Tibial artery (tissue), 4 donors: ENCODE measurements at regions not wholly inside any gene's neighbourhood (a gene's known extent, or its start where the extent isn't known, plus 50 kb on each side); places are given as distances from the start of the nearest gene placed in this dataset.
A peak's percentile ranks its signal among the peaks of the same experiment; 100 is the strongest.

Experiments
- DNase-seq, 2 donors: peaks; one replicate each; pipeline ENCODE4 v3.0.0-alpha.2; 2019
- H3K27ac ChIP-seq, 2 donors: fragments of 200-600 bp; sonication (generic) in 1 of 2; 1 replicate in 1 of 2; 2 replicates in 1 of 2; pipeline ENCODE4 v1.5.1; 2018 to 2019; ENCODE audit warnings: mild to moderate bottlenecking in 1 of 2
- H3K27me3 ChIP-seq, 2 donors: fragments of 200-600 bp; sonication (generic) in 1 of 2; one replicate each; pipeline versions ENCODE4 v1.5.1 to v1.6.0; 2016 to 2019
- H3K36me3 ChIP-seq, 3 donors: fragments of 200-600 bp; sonication (generic) in 2 of 3; one replicate each; pipeline ENCODE4 v1.5.1; 2016 to 2019; ENCODE audit warnings: mild to moderate bottlenecking in 2 of 3
- H3K4me1 ChIP-seq, 4 donors: fragments of 200-600 bp; sonication (generic) in 2 of 4; 1 replicate in 3 of 4; 2 replicates in 1 of 4; pipeline ENCODE4 v1.5.1; 2016 to 2019
- H3K4me3 ChIP-seq, 2 donors: fragments of 200-600 bp; sonication (generic) in 1 of 2; 1 replicate in 1 of 2; 2 replicates in 1 of 2; pipeline ENCODE4 v1.5.1; 2018 to 2019; ENCODE audit warnings: mild to moderate bottlenecking in 2 of 2
- H3K9me3 ChIP-seq, 3 donors: fragments of 200-600 bp; sonication (generic) in 1 of 3; one replicate each; pipeline ENCODE4 v1.5.1; 2016 to 2019
- CTCF ChIP-seq, 2 experiments: fragments of 200-600 bp in 1 of 2; fragments of 450-650 bp in 1 of 2; IDR thresholded peaks; one replicate each; pipeline ENCODE4 v1.5.1; 2017 to 2019; ENCODE audit warnings: antibody characterized with exemption in 2 of 2, mild to moderate bottlenecking in 1 of 2, moderate library complexity in 1 of 2
- intact Hi-C: fragments of 100-400 bp; cut with DNase I; formaldehyde crosslinking; loops from one replicate; pipeline ENCODE4 v1.15.0; 2023; ENCODE audit warnings: low total_unique reads

- Histone ChIP-seq H3K9me3 (no peaks in the 10 kb centered on the region), H3K27ac (no peak overlapping the region), H3K27me3 (peaks cover 0 to 11% of the 10 kb centered on the region in 2 donors), H3K36me3 (no peaks in the 10 kb centered on the region), H3K4me1 (no peaks in the 10 kb centered on the region), H3K4me3 (no peak overlapping the region)
- intact Hi-C loops, result no loop called here
- DNase-seq, result peak in 1 of 2 donors; percentile 28
- TF ChIP-seq CTCF (IDR thresholded peaks at IDR 0.05), result no peak
Observed at GRCh38 chr5:133698259-133698554, 85.9 kb upstream of the FSTL4 start.

GRCh38 chr5:133697536-133698258, 85.4 kb upstream of the FSTL4 start:
- no peak for TF ChIP-seq CTCF (IDR thresholded peaks at IDR 0.05)
- no peak overlapping the region for H3K4me3 ChIP-seq
- DNase-seq, result peak in 1 of 2 donors; percentile 35
- H3K4me1 ChIP-seq, result no peaks in the 10 kb centered on the region
- no peaks in the 10 kb centered on the region for H3K9me3 ChIP-seq
- intact Hi-C loops, result no loop called here
- H3K27me3 ChIP-seq, result peaks cover 0 to 11% of the 10 kb centered on the region in 2 donors
- no peak overlapping the region for H3K27ac ChIP-seq
- H3K36me3 ChIP-seq, result no peaks in the 10 kb centered on the region

- Histone ChIP-seq H3K9me3 (no peaks in the 10 kb centered on the region), H3K27me3 (peaks cover 0 to 15% of the 10 kb centered on the region in 2 donors), H3K27ac (no peak overlapping the region), H3K4me1 (no peaks in the 10 kb centered on the region), H3K4me3 (no peak overlapping the region), H3K36me3 (no peaks in the 10 kb centered on the region)
- no peak for TF ChIP-seq CTCF (IDR thresholded peaks at IDR 0.05)
- intact Hi-C loops, result no loop called here
- peak in 1 of 2 donors; percentile 42 for DNase-seq
Observed at GRCh38 chr5:133696782-133697507, 84.6 kb upstream of the FSTL4 start.

GRCh38 chr5:133696006-133696584, 83.8 kb upstream of the FSTL4 start:
- H3K36me3 ChIP-seq, result no peaks in the 10 kb centered on the region
- H3K4me3 ChIP-seq, result no peak overlapping the region
- peak in 1 of 2 donors; percentile 27 for DNase-seq
- no peaks in the 10 kb centered on the region for H3K9me3 ChIP-seq
- no peak for TF ChIP-seq CTCF (IDR thresholded peaks at IDR 0.05)
- no peak overlapping the region for H3K27ac ChIP-seq
- peaks cover 0 to 22% of the 10 kb centered on the region in 2 donors for H3K27me3 ChIP-seq
- intact Hi-C loops, result no loop called here
- no peaks in the 10 kb centered on the region for H3K4me1 ChIP-seq

- no peak overlapping the region for H3K4me3 ChIP-seq
- peak in 1 of 2 donors; percentile 24 for DNase-seq
Observed at GRCh38 chr5:133694181-133694831, 82.0 kb upstream of the FSTL4 start.

More at GRCh38 chr5:133694181-133694831, 82.0 kb upstream of the FSTL4 start:
- no peaks in the 10 kb centered on the region for H3K36me3 ChIP-seq
- no peak for TF ChIP-seq CTCF (IDR thresholded peaks at IDR 0.05)
- no peaks in the 10 kb centered on the region for H3K9me3 ChIP-seq
- H3K27me3 ChIP-seq, result peaks cover 0 to 39% of the 10 kb centered on the region in 2 donors
- intact Hi-C loops, result no loop called here
- no peak overlapping the region for H3K27ac ChIP-seq
- no peaks in the 10 kb centered on the region for H3K4me1 ChIP-seq
